BLaER1 (cell line): ENCODE measurements at regions not wholly inside any gene's neighbourhood (a gene's known extent, or its start where the extent isn't known, plus 50 kb on each side); places are given as distances from the start of the nearest gene placed in this dataset.

Source experiments
- H3K27ac ChIP-seq: shearing (Covaris generic); formaldehyde crosslinking; 2 replicates; pipeline ENCODE4 v1.8.1; 2022
- H3K27me3 ChIP-seq: shearing (Covaris generic); formaldehyde crosslinking; 2 replicates; pipeline ENCODE4 v1.8.1; 2022
- H3K36me3 ChIP-seq: shearing (Covaris generic); formaldehyde crosslinking; 2 replicates; pipeline ENCODE4 v1.8.1; 2022
- H3K4me1 ChIP-seq: shearing (Covaris generic); formaldehyde crosslinking; 2 replicates; pipeline ENCODE4 v1.8.1; 2022
- H3K4me2 ChIP-seq: shearing (Covaris generic); formaldehyde crosslinking; 2 replicates; pipeline ENCODE4 v1.8.1; 2022
- H3K4me3 ChIP-seq: shearing (Covaris generic); formaldehyde crosslinking; 2 replicates; pipeline ENCODE4 v1.8.1; 2022
- H3K9ac ChIP-seq: shearing (Covaris generic); formaldehyde crosslinking; 2 replicates; pipeline ENCODE4 v1.8.1; 2022
- H3K9me3 ChIP-seq: shearing (Covaris generic); formaldehyde crosslinking; 2 replicates; pipeline ENCODE4 v1.8.1; 2022
- H4K20me1 ChIP-seq: shearing (Covaris generic); formaldehyde crosslinking; 2 replicates; pipeline ENCODE4 v1.8.1; 2022
- Cebpa-rat ChIP-seq: shearing (Covaris generic); IDR thresholded peaks from 2 replicates; pipeline ENCODE4 v1.8.1; 2022

- TF ChIP-seq Cebpa-rat, result no peak
- no peaks in the 10 kb centered on the region for H3K9me3 ChIP-seq
- H4K20me1 ChIP-seq, result no peaks in the 10 kb centered on the region
- H3K27me3 ChIP-seq, result no peaks in the 10 kb centered on the region
- peaks cover 5% of the 10 kb centered on the region; the same call in 1 of the 2 replicates for H3K4me1 ChIP-seq
- no peak overlapping the region for H3K27ac ChIP-seq
- H3K4me3 ChIP-seq, result no peak overlapping the region
- no peaks in the 10 kb centered on the region for H3K36me3 ChIP-seq
- H3K4me2 ChIP-seq, result no peak overlapping the region
- H3K9ac ChIP-seq, result no peak overlapping the region
Measured at GRCh38 chr1:185681034-185681633, 53.1 kb upstream of the HMCN1 start.

- Histone ChIP-seq H3K27ac (no peak overlapping the region), H3K4me1 (peaks cover 5% of the 10 kb centered on the region; the same call in 1 of the 2 replicates), H3K9me3 (no peaks in the 10 kb centered on the region), H3K4me2 (no peak overlapping the region), H3K9ac (no peak overlapping the region; the same call in 1 of the 2 replicates), H3K36me3 (no peaks in the 10 kb centered on the region), H3K27me3 (no peaks in the 10 kb centered on the region), H3K4me3 (no peak overlapping the region), H4K20me1 (no peaks in the 10 kb centered on the region)
- no peak for TF ChIP-seq Cebpa-rat
Measured at GRCh38 chr1:185680453-185680852, 53.7 kb upstream of the HMCN1 start.

GRCh38 chr1:185679220-185679619, 55.0 kb upstream of the HMCN1 start:
- no peak overlapping the region for H3K4me2 ChIP-seq
- no peaks in the 10 kb centered on the region for H3K9me3 ChIP-seq
- H3K27me3 ChIP-seq, result no peaks in the 10 kb centered on the region
- no peak overlapping the region for H3K4me3 ChIP-seq
- no peak for TF ChIP-seq Cebpa-rat
- no peak overlapping the region for H3K9ac ChIP-seq
- H3K27ac ChIP-seq, result no peak overlapping the region
- H4K20me1 ChIP-seq, result no peaks in the 10 kb centered on the region
- H3K36me3 ChIP-seq, result no peaks in the 10 kb centered on the region
- peaks cover 16% of the 10 kb centered on the region for H3K4me1 ChIP-seq

DNA sequence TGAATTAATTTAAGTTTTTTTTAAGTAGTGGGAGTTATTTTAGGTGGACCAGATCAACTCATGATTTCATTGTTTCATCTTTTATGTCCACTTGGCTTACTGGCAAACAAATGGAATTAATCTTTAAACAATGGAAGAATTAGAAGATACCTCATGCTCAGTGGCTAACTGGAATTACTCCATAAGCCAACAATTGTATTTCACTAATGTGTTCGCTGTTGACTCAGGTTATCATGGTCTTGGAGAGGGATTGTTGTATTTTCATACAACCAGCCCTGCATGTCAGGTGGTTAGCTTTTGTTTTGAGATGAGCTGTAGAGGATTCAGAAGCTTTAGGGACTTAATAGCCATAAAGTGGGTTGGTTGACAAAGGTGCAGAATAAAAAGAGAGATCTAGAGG, 57.2 kb upstream of the HMCN1 start:
- Histone ChIP-seq H3K4me2 (no peak overlapping the region), H3K27ac (no peak overlapping the region), H3K4me3 (no peak overlapping the region), H3K27me3 (no peaks in the 10 kb centered on the region), H3K4me1 (peaks cover 25% of the 10 kb centered on the region), H4K20me1 (no peaks in the 10 kb centered on the region), H3K9ac (no peak overlapping the region), H3K36me3 (no peaks in the 10 kb centered on the region), H3K9me3 (no peaks in the 10 kb centered on the region)
- TF ChIP-seq Cebpa-rat, result no peak

DNA sequence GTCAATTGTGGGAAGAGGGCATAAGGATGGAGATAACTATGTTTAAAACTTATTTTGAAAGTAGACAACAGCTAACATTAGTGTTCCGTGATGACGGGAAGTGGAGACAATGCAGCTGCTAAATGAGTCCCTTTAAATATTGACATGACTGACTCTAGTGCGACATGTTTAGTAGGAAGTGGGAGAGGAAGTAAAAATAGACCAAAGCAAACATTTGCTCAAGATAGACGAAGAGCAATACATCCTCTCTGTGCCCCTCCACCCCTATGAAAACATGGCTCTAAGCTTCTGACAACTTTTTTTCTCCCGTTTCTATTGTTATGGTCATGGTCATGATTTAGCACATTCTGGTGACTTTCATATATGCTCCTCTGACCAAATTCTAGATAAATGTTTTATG, 60.0 kb upstream of the HMCN1 start:
- H4K20me1 ChIP-seq, result no peaks in the 10 kb centered on the region
- H3K9ac ChIP-seq, result peak overlapping the region; percentile 39; the same call in 1 of the 2 replicates
- no peaks in the 10 kb centered on the region for H3K9me3 ChIP-seq
- H3K27ac ChIP-seq, result peak overlapping the region; percentile 61
- peak overlapping the region; percentile 68 for H3K4me2 ChIP-seq
- no peak for TF ChIP-seq Cebpa-rat
- peak overlapping the region; percentile 36; the same call in 1 of the 2 replicates for H3K4me3 ChIP-seq
- H3K27me3 ChIP-seq, result no peaks in the 10 kb centered on the region
- H3K4me1 ChIP-seq, result peaks cover 19% of the 10 kb centered on the region
- H3K36me3 ChIP-seq, result no peaks in the 10 kb centered on the region

- H3K9ac ChIP-seq, result no peak overlapping the region
- no peak overlapping the region for H3K4me3 ChIP-seq
- no peaks in the 10 kb centered on the region for H3K9me3 ChIP-seq
- H4K20me1 ChIP-seq, result no peaks in the 10 kb centered on the region
- no peak for TF ChIP-seq Cebpa-rat
- peaks cover 19% of the 10 kb centered on the region for H3K4me1 ChIP-seq
- no peaks in the 10 kb centered on the region for H3K27me3 ChIP-seq
- no peaks in the 10 kb centered on the region for H3K36me3 ChIP-seq
- H3K27ac ChIP-seq, result no peak overlapping the region
- no peak overlapping the region for H3K4me2 ChIP-seq
Measured at GRCh38 chr1:185672719-185673360, 61.4 kb upstream of the HMCN1 start.

DNA sequence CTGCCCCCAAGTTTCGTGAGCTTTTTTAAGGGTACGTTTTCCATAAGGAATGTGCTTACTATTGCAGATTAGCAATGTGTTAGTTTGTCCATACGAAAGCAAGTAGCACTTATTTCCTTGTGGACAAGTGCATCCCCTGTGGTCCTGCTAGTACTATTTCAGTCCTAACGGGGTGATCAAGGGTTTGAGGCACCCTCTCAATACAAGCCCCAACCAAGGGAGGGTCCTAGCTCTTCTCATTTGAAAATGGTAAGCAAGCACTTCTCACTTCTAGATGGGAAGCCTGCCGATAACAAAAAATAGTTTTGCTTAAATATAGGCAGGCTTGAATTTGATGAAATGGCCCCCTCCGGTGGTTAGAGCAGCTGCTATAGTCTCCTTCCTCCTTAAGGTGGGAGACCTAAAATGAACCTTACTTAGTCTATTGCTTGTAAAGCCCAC, 64.0 kb upstream of the HMCN1 start:
- H3K9ac ChIP-seq, result no peak overlapping the region

GRCh38 chr1:185668013-185668412, 66.2 kb upstream of the HMCN1 start:
- no peak overlapping the region for H3K4me3 ChIP-seq
- peaks cover 9% of the 10 kb centered on the region for H3K9me3 ChIP-seq
- no peak overlapping the region for H3K27ac ChIP-seq
- H3K9ac ChIP-seq, result no peak overlapping the region
- no peaks in the 10 kb centered on the region for H3K36me3 ChIP-seq
- TF ChIP-seq Cebpa-rat, result no peak
- no peaks in the 10 kb centered on the region for H4K20me1 ChIP-seq
- no peak overlapping the region for H3K4me2 ChIP-seq
- no peaks in the 10 kb centered on the region for H3K27me3 ChIP-seq
- H3K4me1 ChIP-seq, result no peaks in the 10 kb centered on the region

More for the DNA sequence above, 64.0 kb upstream of the HMCN1 start:
- H3K27ac ChIP-seq, result no peak overlapping the region
- no peak overlapping the region for H3K4me2 ChIP-seq
- TF ChIP-seq Cebpa-rat, result no peak
- H4K20me1 ChIP-seq, result no peaks in the 10 kb centered on the region
- H3K36me3 ChIP-seq, result no peaks in the 10 kb centered on the region
- peaks cover under 1% of the 10 kb centered on the region; the same call in 1 of the 2 replicates for H3K9me3 ChIP-seq
- H3K4me1 ChIP-seq, result peaks cover 19% of the 10 kb centered on the region
- no peaks in the 10 kb centered on the region for H3K27me3 ChIP-seq
- no peak overlapping the region for H3K4me3 ChIP-seq

GRCh38 chr1:185666582-185666981, 67.6 kb upstream of the HMCN1 start:
- H3K27ac ChIP-seq, result no peak overlapping the region

DNA sequence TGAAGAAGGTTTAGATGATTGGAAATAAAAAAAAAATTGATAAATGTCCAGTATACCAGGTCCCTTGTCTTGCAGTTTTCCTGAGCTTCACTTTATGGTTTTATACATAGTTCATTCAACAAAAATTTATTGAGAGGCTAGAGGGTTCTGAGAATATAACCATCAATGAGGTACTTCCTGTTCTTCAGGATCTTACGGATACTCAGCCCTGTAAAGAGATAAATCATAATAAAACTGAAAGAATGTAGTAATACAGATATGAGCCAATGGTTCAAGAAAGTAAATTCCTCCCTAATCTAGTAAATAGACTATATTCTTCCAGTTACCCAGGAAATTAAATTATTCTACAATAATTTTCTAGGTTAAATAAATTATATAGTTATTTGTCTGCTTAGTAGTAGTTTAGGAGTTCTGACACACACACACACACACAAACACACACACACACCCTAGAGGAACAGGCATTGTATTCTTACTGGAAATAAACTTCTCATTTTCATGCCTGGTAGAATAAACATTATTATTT, 70.4 kb upstream of the HMCN1 start:
- H3K27ac ChIP-seq, result no peak overlapping the region
- H3K9me3 ChIP-seq, result peaks cover 9% of the 10 kb centered on the region
- H4K20me1 ChIP-seq, result no peaks in the 10 kb centered on the region
- H3K9ac ChIP-seq, result no peak overlapping the region
- no peak overlapping the region for H3K4me3 ChIP-seq
- no peaks in the 10 kb centered on the region for H3K4me1 ChIP-seq
- H3K27me3 ChIP-seq, result no peaks in the 10 kb centered on the region
- H3K4me2 ChIP-seq, result no peak overlapping the region
- H3K36me3 ChIP-seq, result no peaks in the 10 kb centered on the region
- no peak for TF ChIP-seq Cebpa-rat

More at GRCh38 chr1:185666582-185666981, 67.6 kb upstream of the HMCN1 start:
- H3K4me1 ChIP-seq, result no peaks in the 10 kb centered on the region
- H3K9ac ChIP-seq, result no peak overlapping the region
- TF ChIP-seq Cebpa-rat, result no peak
- no peaks in the 10 kb centered on the region for H4K20me1 ChIP-seq
- H3K4me3 ChIP-seq, result no peak overlapping the region
- peaks cover 9% of the 10 kb centered on the region for H3K9me3 ChIP-seq
- no peak overlapping the region for H3K4me2 ChIP-seq
- H3K27me3 ChIP-seq, result no peaks in the 10 kb centered on the region
- H3K36me3 ChIP-seq, result no peaks in the 10 kb centered on the region
